GM12878 (cell line): ENCODE measurements at regions not wholly inside any gene's neighbourhood (a gene's known extent, or its start where the extent isn't known, plus 50 kb on each side); places are given as distances from the start of the nearest gene placed in this dataset.

ENCODE experiments used
- ATAC-seq: fragments of 200-7000 bp; cut with Tn5 transposase; 3 replicates; pipeline ENCODE4 v1.9.1; 2020; ENCODE audit warnings: mild to moderate bottlenecking, moderate library complexity
- BruUV-seq: library from RNA; stranded (reverse); fragments of 400-500 nt; replicated peaks from 2 replicates; lab custom pipeline; 2021; lab: Mats Ljungman, UMichigan
- CTCF ChIA-PET: fragments of 300-600 bp; sonication (Branson Sonifier 250); formaldehyde crosslinking; extraction: SDS; loops from one replicate; lab custom pipeline; 2021; ENCODE audit warnings: inconsistent platforms; lab: Yijun Ruan, JAX
- POLR2A ChIA-PET: fragments of 350-600 bp; formaldehyde crosslinking; extraction: SDS; loops from one replicate; lab custom pipeline; 2021; ENCODE audit warnings: inconsistent platforms; lab: Charles Lee
- RAD21 ChIA-PET: fragments of 300-600 bp; sonication (Branson Sonifier 250); formaldehyde crosslinking; loops from one replicate; lab custom pipeline; 2023; ENCODE audit warnings: antibody characterized with exemption; ENCODE audit not compliant: unreplicated experiment; lab: Charles Lee
- SMC1A ChIA-PET: fragments of 300-600 bp; sonication (Branson Sonifier 250); formaldehyde crosslinking; loops from one replicate; lab custom pipeline; 2023; ENCODE audit not compliant: unreplicated experiment, uncharacterized antibody; lab: Charles Lee
- DNase-seq: peaks from one replicate; pipeline ENCODE4 v3.0.0-alpha.2; 2011; ENCODE audit warnings: low read depth, low spot score
- FAIRE-seq: peaks from 3 replicates; lab custom pipeline; 2011; peaks lifted over from hg19 to GRCh38; lab: Jason Lieb, UNC
- H2AFZ ChIP-seq: 2 replicates; pipeline ENCODE4 v1.6.0; 2011; ENCODE audit warnings: low read depth, low read length, control low read depth; ENCODE audit not compliant: control insufficient read depth
- H3K27ac ChIP-seq: 2 replicates; pipeline ENCODE4 v1.5.1; 2011; ENCODE audit warnings: control low read depth; ENCODE audit not compliant: control insufficient read depth, insufficient read depth
- H3K27me3 ChIP-seq, 2 experiments: replicated peaks in 1 of 2; 2 replicates each; pipeline versions ENCODE4 v1.6.0 to v1.6.1; 2011; ENCODE audit warnings: low read length in 1 of 2; ENCODE audit not compliant: control insufficient read depth in 2 of 2, insufficient read depth in 2 of 2
- H3K36me3 ChIP-seq, 2 experiments: 2 replicates each; pipeline ENCODE4 v1.5.1; 2011; ENCODE audit warnings: low read length in 1 of 2; ENCODE audit not compliant: control insufficient read depth in 2 of 2, insufficient read depth in 2 of 2
- H3K4me1 ChIP-seq: 2 replicates; pipeline ENCODE4 v1.6.1; 2011; ENCODE audit warnings: mild to moderate bottlenecking, low read length, moderate library complexity, mixed read lengths; ENCODE audit not compliant: control insufficient read depth, insufficient read depth
- H3K4me2 ChIP-seq: 2 replicates; pipeline ENCODE4 v1.6.0; 2011; ENCODE audit warnings: control low read depth; ENCODE audit not compliant: control insufficient read depth, insufficient read depth
- H3K4me3 ChIP-seq: fragments of 200-600 bp; sonication (generic); 2 replicates; pipeline ENCODE4 v1.5.1; 2016
- H3K79me2 ChIP-seq: 2 replicates; pipeline ENCODE4 v1.6.0; 2011; ENCODE audit warnings: low read length; ENCODE audit not compliant: control insufficient read depth, insufficient read depth
- H3K9ac ChIP-seq: 2 replicates; pipeline ENCODE4 v1.8.0; 2011; ENCODE audit warnings: low read length, control low read depth, mixed read lengths; ENCODE audit not compliant: control insufficient read depth, insufficient read depth
- H3K9me3 ChIP-seq: replicated peaks from 3 replicates; pipeline ENCODE4 v1.5.1; 2011; ENCODE audit warnings: mild to moderate bottlenecking, low read length; ENCODE audit not compliant: control insufficient read depth, insufficient read depth
- H4K20me1 ChIP-seq: 2 replicates; pipeline ENCODE4 v1.6.0; 2011; ENCODE audit not compliant: control insufficient read depth, insufficient read depth
- E4F1 ChIP-seq: fragments of 450-650 bp; IDR thresholded peaks from 2 replicates; pipeline ENCODE4 v1.6.1; 2018; ENCODE audit warnings: borderline replicate concordance, mild to moderate bottlenecking; ENCODE audit not compliant: partially characterized antibody
- EZH2 ChIP-seq: IDR thresholded peaks from 2 replicates; pipeline ENCODE4 v1.6.1; 2012; ENCODE audit warnings: low read depth, mild to moderate bottlenecking, control low read depth, inconsistent platforms, low read length, borderline replicate concordance; ENCODE audit not compliant: control insufficient read depth
- GABPA ChIP-seq: IDR thresholded peaks from 2 replicates; pipeline ENCODE4 v1.6.1; 2014; ENCODE audit warnings: antibody characterized with exemption, low read depth, mild to moderate bottlenecking, inconsistent platforms
- PKNOX1 ChIP-seq: fragments of 450-650 bp; IDR thresholded peaks from 2 replicates; pipeline ENCODE4 v1.6.1; 2016; ENCODE audit warnings: mild to moderate bottlenecking
- RAD51 ChIP-seq: fragments of 450-650 bp; IDR thresholded peaks from 2 replicates; pipeline ENCODE4 v1.6.1; 2016; ENCODE audit warnings: moderate library complexity, mild to moderate bottlenecking, inconsistent platforms
- TBL1XR1 ChIP-seq: IDR thresholded peaks from 2 replicates; pipeline ENCODE4 v1.6.1; 2012; ENCODE audit warnings: low read depth, low read length, improper control_type of control experiment
- ZBTB4 ChIP-seq: fragments of 450-650 bp; formaldehyde crosslinking; IDR thresholded peaks from 2 replicates; pipeline ENCODE4 v1.4.0; 2022; ENCODE audit warnings: mild to moderate bottlenecking, moderate library complexity
- ZBTB40 ChIP-seq: fragments of 450-650 bp; IDR thresholded peaks from 2 replicates; pipeline ENCODE4 v1.6.1; 2016; ENCODE audit warnings: mild to moderate bottlenecking, moderate library complexity, borderline replicate concordance
- WGBS: methylation state at CpG from one replicate; pipeline ENCODE4 v1.1.6; 2016; ENCODE audit warnings: low lambda C conversion rate; ENCODE audit not compliant: insufficient replicate concordance, insufficient coverage; ENCODE audit errors: missing lambda C conversion rate; 5-methylcytosine and 5-hydroxymethylcytosine counted together
- in situ Hi-C: fragments of 300-500 bp; cut with MboI; formaldehyde crosslinking; loops from 9 replicates; pipeline ENCODE4 v1.14.3; 2018; ENCODE audit warnings: mixed read lengths
- intact Hi-C: fragments of 100-400 bp; cut with micrococcal nuclease; formaldehyde crosslinking; loops from one replicate; pipeline ENCODE4 v1.14.2; 2022; ENCODE audit not compliant: unreplicated experiment

- H3K27ac ChIP-seq, result no peak overlapping the region
- intact Hi-C loops (no loop called here), in situ Hi-C loops (no loop called here)
- no peaks in the 10 kb centered on the region for H3K4me1 ChIP-seq
- ChIA-PET SMC1A (no interaction called here), POLR2A (no interaction called here), RAD21 (no interaction called here), CTCF (no interaction called here)
- H3K9ac ChIP-seq, result no peak overlapping the region
- H3K27me3 ChIP-seq, result 0 out of 4 replicates have a peak, but pooled peaks cover 0 to 2% of the 10 kb centered on the region in 2 experiments
- ATAC-seq (no peak), FAIRE-seq (no peak), DNase-seq (no peak)
- WGBS, result 5% methylated on average over 1 of the region's 1 CpG
- no peaks in the 10 kb centered on the region for H3K79me2 ChIP-seq
- no peak overlapping the region for H3K4me2 ChIP-seq
- no peaks in the 10 kb centered on the region for H3K36me3 ChIP-seq
- no peaks in the 10 kb centered on the region for H4K20me1 ChIP-seq
- no peak overlapping the region for H2AFZ ChIP-seq
- BruUV-seq, result no TSS peak
- H3K4me3 ChIP-seq, result no peak overlapping the region
- H3K9me3 ChIP-seq, result no peaks in the 10 kb centered on the region
- TF ChIP-seq RAD51, result no peak
- TF ChIP-seq PKNOX1, result no peak
- no peak for TF ChIP-seq ZBTB4 (CRISPR knock-in tag)
- no peak for TF ChIP-seq ZBTB40
- TF ChIP-seq GABPA, result no peak
- no peak for TF ChIP-seq E4F1
- TF ChIP-seq EZH2, result no peak
- TF ChIP-seq TBL1XR1, result no peak
Measured at GRCh38 chr11:121692236-121692635, 239.5 kb upstream of the SORL1-AS1 start.
